ENCODE measurements at regions not wholly inside any gene's neighbourhood (a gene's known extent, or its start where the extent isn't known, plus 50 kb on each side); places are given as distances from the start of the nearest gene placed in this dataset.

GRCh38 chr13:68347220-68347619 lies 1117.1 kb upstream of the PCDH9 start:
- no TSS peak for BruUV-seq (replicated peaks)
- ATAC-seq (no peak), DNase-seq (no peak)
- Histone ChIP-seq H4K20me1 (ENCODE audit: low read length) (no peaks in the 10 kb centered on the region), H3K9me2 (replicated peaks; ENCODE audit: low read length) (no peaks in the 10 kb centered on the region), H3K27me3 (ENCODE audit: low read length) (no peaks in the 10 kb centered on the region), H3F3A (ENCODE audit: low read length, unreplicated experiment) (no peaks in the 10 kb centered on the region), H3K9ac (ENCODE audit: low read length) (no peak overlapping the region), H3K79me2 (ENCODE audit: low read length) (no peaks in the 10 kb centered on the region), H3K4me2 (ENCODE audit: low read length) (no peak overlapping the region), H3K36me3 (ENCODE audit: low read depth, low read length) (no peaks in the 10 kb centered on the region), H3K9me3 (ENCODE audit: low read length) (no peaks in the 10 kb centered on the region), H3K4me3 (ENCODE audit: low read length) (no peak overlapping the region), H3K4me1 (ENCODE audit: insufficient read depth, low read length) (0 out of 2 replicates have a peak, but pooled peaks cover 4% of the 10 kb centered on the region), H2AFZ (ENCODE audit: low read length) (no peak overlapping the region), H3K27ac (ENCODE audit: low read length) (no peak overlapping the region)
- ChIA-PET CTCF (no interaction called here), POLR2A (ENCODE audit: unreplicated experiment) (no interaction called here)
- TF ChIP-seq EZH2 (IDR thresholded peaks at IDR 0.05; ENCODE audit: low read length, unreplicated experiment) = no peak
- TF ChIP-seq, protein P1, sequence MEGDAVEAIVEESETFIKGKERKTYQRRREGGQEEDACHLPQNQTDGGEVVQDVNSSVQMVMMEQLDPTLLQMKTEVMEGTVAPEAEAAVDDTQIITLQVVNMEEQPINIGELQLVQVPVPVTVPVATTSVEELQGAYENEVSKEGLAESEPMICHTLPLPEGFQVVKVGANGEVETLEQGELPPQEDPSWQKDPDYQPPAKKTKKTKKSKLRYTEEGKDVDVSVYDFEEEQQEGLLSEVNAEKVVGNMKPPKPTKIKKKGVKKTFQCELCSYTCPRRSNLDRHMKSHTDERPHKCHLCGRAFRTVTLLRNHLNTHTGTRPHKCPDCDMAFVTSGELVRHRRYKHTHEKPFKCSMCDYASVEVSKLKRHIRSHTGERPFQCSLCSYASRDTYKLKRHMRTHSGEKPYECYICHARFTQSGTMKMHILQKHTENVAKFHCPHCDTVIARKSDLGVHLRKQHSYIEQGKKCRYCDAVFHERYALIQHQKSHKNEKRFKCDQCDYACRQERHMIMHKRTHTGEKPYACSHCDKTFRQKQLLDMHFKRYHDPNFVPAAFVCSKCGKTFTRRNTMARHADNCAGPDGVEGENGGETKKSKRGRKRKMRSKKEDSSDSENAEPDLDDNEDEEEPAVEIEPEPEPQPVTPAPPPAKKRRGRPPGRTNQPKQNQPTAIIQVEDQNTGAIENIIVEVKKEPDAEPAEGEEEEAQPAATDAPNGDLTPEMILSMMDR (conservative IDR thresholded peaks at IDR 0.05; ENCODE audit: low read depth, low read length) = no peak
- intact Hi-C loops (cut with micrococcal nuclease) = no loop called here

DNA sequence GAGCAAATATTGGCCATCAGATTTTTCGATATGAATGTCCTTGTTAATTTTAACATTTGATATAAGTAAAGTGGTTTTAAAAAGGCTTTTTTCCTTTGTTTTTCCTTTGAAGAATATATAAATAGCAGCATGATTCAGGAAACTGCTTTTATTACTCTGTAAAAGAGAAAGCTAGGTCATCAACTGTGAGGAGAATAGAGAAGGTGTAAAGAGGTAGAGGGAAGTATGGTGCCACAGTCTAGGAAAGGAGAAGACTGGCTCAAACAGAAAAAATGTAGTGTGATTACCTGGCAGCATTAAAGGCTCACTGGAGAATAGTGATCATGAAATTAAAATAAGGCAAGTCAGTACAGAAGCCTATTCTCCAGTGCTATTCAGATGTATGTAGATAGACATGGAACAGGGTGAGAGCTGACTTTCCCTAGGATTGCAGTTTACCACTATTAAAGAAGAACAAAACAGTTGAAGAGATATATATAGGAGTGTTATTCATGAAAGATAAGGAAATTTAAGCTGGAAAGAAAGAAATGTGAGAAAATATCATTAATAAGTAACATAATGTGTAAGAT lies 1115.9 kb upstream of the PCDH9 start:
- Histone ChIP-seq H3K9me2 (replicated peaks; ENCODE audit: low read length) (no peaks in the 10 kb centered on the region), H2AFZ (ENCODE audit: low read length) (no peak overlapping the region), H3F3A (ENCODE audit: low read length, unreplicated experiment) (no peaks in the 10 kb centered on the region), H4K20me1 (ENCODE audit: low read length) (no peaks in the 10 kb centered on the region), H3K4me3 (ENCODE audit: low read length) (no peak overlapping the region), H3K9me3 (ENCODE audit: low read length) (no peaks in the 10 kb centered on the region), H3K27me3 (ENCODE audit: low read length) (no peaks in the 10 kb centered on the region), H3K36me3 (ENCODE audit: low read depth, low read length) (no peaks in the 10 kb centered on the region), H3K27ac (ENCODE audit: low read length) (no peak overlapping the region), H3K4me1 (ENCODE audit: insufficient read depth, low read length) (0 out of 2 replicates have a peak, but pooled peaks cover 4% of the 10 kb centered on the region), H3K79me2 (ENCODE audit: low read length) (no peaks in the 10 kb centered on the region), H3K9ac (ENCODE audit: low read length) (no peak overlapping the region), H3K4me2 (ENCODE audit: low read length) (no peak overlapping the region)
- no TSS peak for BruUV-seq (replicated peaks)
- CTCF ChIA-PET = no interaction called here
- POLR2A ChIA-PET (ENCODE audit: unreplicated experiment) = no interaction called here
- peak; percentile 35; the same call in 1 of the 2 replicates for ATAC-seq
- no peak for DNase-seq
- TF ChIP-seq, protein P1 (conservative IDR thresholded peaks at IDR 0.05; ENCODE audit: low read depth, low read length) = no peak
- TF ChIP-seq EZH2phosphoT487 (IDR thresholded peaks at IDR 0.05; ENCODE audit: borderline replicate concordance, low read length) (no peak), EZH2 (IDR thresholded peaks at IDR 0.05; ENCODE audit: low read length, unreplicated experiment) (no peak)
- intact Hi-C loops (cut with micrococcal nuclease) = no loop called here

DNA sequence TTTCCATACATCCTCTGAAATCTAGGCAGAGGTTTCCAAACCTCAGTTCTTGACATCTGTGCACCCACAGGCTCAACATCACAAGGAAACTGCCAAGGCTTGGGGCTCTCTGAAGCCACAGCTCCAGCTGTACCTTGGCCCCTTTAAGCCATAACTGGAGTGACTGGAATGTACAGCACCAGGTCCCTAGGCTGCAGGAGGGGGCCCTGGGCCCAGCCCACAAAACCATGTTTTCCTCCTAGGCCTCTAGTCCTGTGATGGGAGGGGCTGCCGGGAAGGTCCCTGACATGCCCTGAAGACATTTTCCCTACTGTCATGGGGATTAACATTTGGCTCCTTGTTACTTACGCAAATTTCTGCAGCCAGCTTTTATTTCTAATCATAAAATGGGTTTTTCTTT lies 1093.0 kb upstream of the PCDH9 start:
- CTCF ChIA-PET = no interaction called here
- POLR2A ChIA-PET (ENCODE audit: unreplicated experiment) = no interaction called here

More for the DNA sequence above, 1093.0 kb upstream of the PCDH9 start:
- Histone ChIP-seq H3K79me2 (ENCODE audit: low read length) (no peaks in the 10 kb centered on the region), H3F3A (ENCODE audit: low read length, unreplicated experiment) (no peaks in the 10 kb centered on the region), H3K4me2 (ENCODE audit: low read length) (no peak overlapping the region), H3K36me3 (ENCODE audit: low read depth, low read length) (no peaks in the 10 kb centered on the region), H3K9me3 (ENCODE audit: low read length) (no peaks in the 10 kb centered on the region), H3K9ac (ENCODE audit: low read length) (no peak overlapping the region), H3K4me3 (ENCODE audit: low read length) (no peak overlapping the region), H3K27ac (ENCODE audit: low read length) (no peak overlapping the region), H3K27me3 (ENCODE audit: low read length) (no peaks in the 10 kb centered on the region), H4K20me1 (ENCODE audit: low read length) (no peaks in the 10 kb centered on the region), H3K4me1 (ENCODE audit: insufficient read depth, low read length) (no peaks in the 10 kb centered on the region), H2AFZ (ENCODE audit: low read length) (no peak overlapping the region), H3K9me2 (replicated peaks; ENCODE audit: low read length) (no peaks in the 10 kb centered on the region)
- DNase-seq (no peak), ATAC-seq (no peak)
- no TSS peak for BruUV-seq (replicated peaks)
- intact Hi-C loops (cut with micrococcal nuclease) = no loop called here
- TF ChIP-seq EZH2 (IDR thresholded peaks at IDR 0.05; ENCODE audit: low read length, unreplicated experiment) (no peak), EZH2phosphoT487 (IDR thresholded peaks at IDR 0.05; ENCODE audit: borderline replicate concordance, low read length) (no peak)
- TF ChIP-seq, protein P1 (conservative IDR thresholded peaks at IDR 0.05; ENCODE audit: low read depth, low read length) = no peak

Measured in PC-3 (cell line).